GM13976 (cell line): ENCODE measurements at regions not wholly inside any gene's neighbourhood (a gene's known extent, or its start where the extent isn't known, plus 50 kb on each side); places are given as distances from the start of the nearest gene placed in this dataset.

Experiments
- DNase-seq: peaks from one replicate; pipeline ENCODE4 v3.0.0; 2012; ENCODE audit warnings: low spot score
- CTCF ChIP-seq: IDR thresholded peaks from 2 replicates; pipeline ENCODE4 v1.5.1; 2012; ENCODE audit warnings: borderline replicate concordance, mild to moderate bottlenecking; ENCODE audit not compliant: insufficient read depth; ENCODE audit errors: extremely low read depth, missing control alignments, control extremely low read depth
- in situ Hi-C: fragments of 300-500 bp; cut with MboI; formaldehyde crosslinking; loops from one replicate; pipeline ENCODE4 v1.12.0; 2022; ENCODE audit warnings: low sequenced_read_pairs, mixed read lengths, inconsistent platforms; ENCODE audit not compliant: unreplicated experiment

- DNase-seq = no peak
- in situ Hi-C loops = no loop called here
Measured at GRCh38 chr12:58309806-58310205, 368.4 kb downstream of the ATP23 start.

GRCh38 chr12:58310368-58310767, 369.0 kb downstream of the ATP23 start:
- in situ Hi-C loops = no loop called here
- TF ChIP-seq CTCF = no peak

More at GRCh38 chr12:58309806-58310205, 368.4 kb downstream of the ATP23 start:
- TF ChIP-seq CTCF = no peak

GRCh38 chr12:58310809-58311622, 369.6 kb downstream of the ATP23 start:
- in situ Hi-C loops = no loop called here
- no peak for DNase-seq
- no peak for TF ChIP-seq CTCF

More at GRCh38 chr12:58310368-58310767, 369.0 kb downstream of the ATP23 start:
- no peak for DNase-seq

DNA sequence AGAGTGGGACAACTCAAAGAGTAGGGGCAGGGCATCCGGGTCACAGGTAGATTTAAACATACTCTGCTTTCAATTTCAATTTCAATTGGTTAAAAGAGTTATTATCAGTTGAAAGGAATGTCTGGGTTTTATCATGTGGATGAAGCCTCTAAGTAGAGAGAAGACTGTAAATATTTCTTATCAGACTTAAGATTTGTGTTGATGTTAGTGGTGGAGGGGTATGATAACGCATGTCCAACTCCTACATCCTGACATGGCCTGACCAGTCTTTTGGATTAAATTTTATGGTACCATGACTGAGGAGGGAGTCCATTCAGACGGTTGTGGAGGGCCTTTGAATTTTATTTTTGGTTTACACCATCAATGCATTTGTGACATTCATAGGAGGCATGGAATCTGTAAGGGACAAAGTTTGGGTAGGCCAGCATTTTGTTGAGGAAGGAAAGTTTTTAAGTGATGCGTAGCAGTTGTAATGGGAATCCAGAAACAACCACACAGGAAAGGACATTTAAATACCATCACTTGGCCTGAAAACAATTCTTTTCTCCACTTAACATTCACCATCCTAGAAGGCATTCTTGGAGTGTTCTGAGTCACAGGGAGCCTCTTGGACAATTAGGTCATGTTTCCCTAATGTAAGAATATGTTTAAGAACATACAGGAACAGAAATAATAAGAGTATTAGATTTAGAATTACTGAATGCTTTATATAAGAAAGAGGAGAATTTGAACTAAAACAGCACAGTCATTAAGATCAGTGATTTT, 371.9 kb downstream of the ATP23 start:
- no peak for TF ChIP-seq CTCF
- in situ Hi-C loops = no loop called here
- no peak for DNase-seq

DNA sequence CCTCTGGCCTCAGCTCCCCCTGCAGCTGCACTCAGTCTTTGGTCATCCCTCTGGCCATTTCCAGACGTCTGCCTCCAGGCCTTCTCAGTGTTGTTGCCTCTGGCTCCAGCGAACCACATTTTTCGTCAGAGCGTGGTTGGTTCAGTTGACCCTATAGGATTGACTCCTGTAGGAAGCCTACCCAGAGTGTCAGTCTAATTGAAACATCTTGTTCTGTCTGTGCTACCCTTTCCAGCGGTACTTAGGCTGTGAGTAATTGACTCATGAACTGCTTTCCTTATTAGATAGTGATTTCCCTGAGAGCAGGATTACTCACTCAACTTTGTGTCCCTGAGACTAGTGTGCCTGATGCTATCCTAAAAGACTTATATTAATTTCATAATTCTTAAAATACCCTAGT, 373.2 kb downstream of the ATP23 start:
- no peak for TF ChIP-seq CTCF
- in situ Hi-C loops = no loop called here
- no peak for DNase-seq

DNA sequence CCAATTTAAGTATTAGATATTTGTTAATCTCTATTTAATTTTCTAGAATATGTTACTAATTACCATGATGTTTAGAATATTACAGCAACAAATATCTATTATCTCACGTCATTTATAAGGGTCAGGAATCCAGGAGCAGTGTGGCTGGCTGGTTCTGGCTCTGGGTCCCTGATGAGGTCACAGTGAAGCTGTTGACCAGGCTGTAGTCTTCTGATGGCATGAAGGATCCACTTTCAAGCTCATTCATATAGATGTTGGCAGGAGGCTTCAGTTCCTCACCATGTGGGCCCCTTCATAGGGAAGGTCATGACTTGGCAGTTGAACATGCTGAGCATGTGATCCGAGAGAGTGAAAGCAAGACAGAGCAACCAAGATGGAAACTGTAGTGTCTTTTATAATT, 375.6 kb downstream of the ATP23 start:
- no peak for DNase-seq
- in situ Hi-C loops = no loop called here
- TF ChIP-seq CTCF = no peak
